Glutamatergic neuron (in vitro differentiated cells): ENCODE measurements at regions not wholly inside any gene's neighbourhood (a gene's known extent, or its start where the extent isn't known, plus 50 kb on each side); places are given as distances from the start of the nearest gene placed in this dataset.

Experiments used
- DNase-seq: peaks from one replicate; pipeline ENCODE4 v3.0.0; 2022
- H3K27ac Mint-ChIP-seq: one replicate; pipeline ENCODE4 v1.8.0; 2020; ENCODE audit warnings: mild to moderate bottlenecking, mixed read lengths, inconsistent platforms; ENCODE audit not compliant: unreplicated experiment
- H3K27me3 Mint-ChIP-seq: one replicate; pipeline ENCODE4 v1.8.0; 2020; ENCODE audit warnings: mild to moderate bottlenecking, moderate library complexity, mixed read lengths, inconsistent platforms; ENCODE audit not compliant: unreplicated experiment
- H3K36me3 Mint-ChIP-seq: one replicate; pipeline ENCODE4 v1.8.0; 2020; ENCODE audit warnings: mild to moderate bottlenecking, mixed read lengths, inconsistent platforms; ENCODE audit not compliant: unreplicated experiment
- H3K4me1 Mint-ChIP-seq: one replicate; pipeline ENCODE4 v1.8.0; 2020; ENCODE audit warnings: mild to moderate bottlenecking, low read depth, mixed read lengths, inconsistent platforms; ENCODE audit not compliant: unreplicated experiment
- H3K4me3 Mint-ChIP-seq: one replicate; pipeline ENCODE4 v1.8.0; 2020; ENCODE audit warnings: mild to moderate bottlenecking, mixed read lengths, inconsistent platforms; ENCODE audit not compliant: unreplicated experiment
- H3K9me3 Mint-ChIP-seq: one replicate; pipeline ENCODE4 v1.8.0; 2020; ENCODE audit warnings: mild to moderate bottlenecking, moderate library complexity, mixed read lengths, inconsistent platforms; ENCODE audit not compliant: unreplicated experiment
- CTCF ChIP-seq: fragments of 200-600 bp; sonication (generic); IDR thresholded peaks from one replicate; pipeline ENCODE4 v1.5.0; 2021; ENCODE audit not compliant: partially characterized antibody, unreplicated experiment

GRCh38 chr2:12819721-12820120 is 103.0 kb downstream of the TRIB2 start:
- Mint-ChIP-seq H3K27me3 (peaks cover 6% of the 10 kb centered on the region), H3K4me3 (no peak overlapping the region), H3K27ac (no peak overlapping the region), H3K9me3 (peaks cover 7% of the 10 kb centered on the region), H3K36me3 (no peaks in the 10 kb centered on the region), H3K4me1 (peaks cover 30% of the 10 kb centered on the region)
- DNase-seq, result no peak
- no peak for TF ChIP-seq CTCF

GRCh38 chr2:12821656-12822055 is 104.9 kb downstream of the TRIB2 start:
- DNase-seq, result no peak
- peaks cover 6% of the 10 kb centered on the region for H3K27me3 Mint-ChIP-seq
- no peak overlapping the region for H3K4me3 Mint-ChIP-seq
- H3K36me3 Mint-ChIP-seq, result no peaks in the 10 kb centered on the region
- H3K9me3 Mint-ChIP-seq, result peaks cover 13% of the 10 kb centered on the region
- H3K4me1 Mint-ChIP-seq, result peaks cover 46% of the 10 kb centered on the region
- TF ChIP-seq CTCF, result no peak
- H3K27ac Mint-ChIP-seq, result no peak overlapping the region

GRCh38 chr2:12824351-12824777 is 107.6 kb downstream of the TRIB2 start:
- H3K27ac Mint-ChIP-seq, result peak overlapping the region; percentile 98
- peak overlapping the region; percentile 77 for H3K4me3 Mint-ChIP-seq
- DNase-seq, result peak; percentile 69
- peaks cover 16% of the 10 kb centered on the region for H3K9me3 Mint-ChIP-seq
- peaks cover 56% of the 10 kb centered on the region for H3K4me1 Mint-ChIP-seq
- no peaks in the 10 kb centered on the region for H3K36me3 Mint-ChIP-seq
- H3K27me3 Mint-ChIP-seq, result peaks cover 11% of the 10 kb centered on the region
- TF ChIP-seq CTCF, result no peak

GRCh38 chr2:12824778-12825379 is 108.1 kb downstream of the TRIB2 start:
- no peak for TF ChIP-seq CTCF
- Mint-ChIP-seq H3K27ac (peak overlapping the region; percentile 98), H3K4me3 (peak overlapping the region; percentile 77), H3K4me1 (peaks cover 56% of the 10 kb centered on the region), H3K36me3 (no peaks in the 10 kb centered on the region), H3K27me3 (peaks cover 11% of the 10 kb centered on the region), H3K9me3 (peaks cover 18% of the 10 kb centered on the region)
- peak; percentile 54 for DNase-seq

GRCh38 chr2:12826781-12827180 is 110.0 kb downstream of the TRIB2 start:
- no peak for DNase-seq
- H3K9me3 Mint-ChIP-seq, result peaks cover 18% of the 10 kb centered on the region
- H3K27ac Mint-ChIP-seq, result peak overlapping the region; percentile 90
- TF ChIP-seq CTCF, result no peak
- peaks cover 11% of the 10 kb centered on the region for H3K27me3 Mint-ChIP-seq
- peak overlapping the region; percentile 2 for H3K4me3 Mint-ChIP-seq
- no peaks in the 10 kb centered on the region for H3K36me3 Mint-ChIP-seq
- peaks cover 63% of the 10 kb centered on the region for H3K4me1 Mint-ChIP-seq
